ENCODE measurements at regions not wholly inside any gene's neighbourhood (a gene's known extent, or its start where the extent isn't known, plus 50 kb on each side); places are given as distances from the start of the nearest gene placed in this dataset.

DNA sequence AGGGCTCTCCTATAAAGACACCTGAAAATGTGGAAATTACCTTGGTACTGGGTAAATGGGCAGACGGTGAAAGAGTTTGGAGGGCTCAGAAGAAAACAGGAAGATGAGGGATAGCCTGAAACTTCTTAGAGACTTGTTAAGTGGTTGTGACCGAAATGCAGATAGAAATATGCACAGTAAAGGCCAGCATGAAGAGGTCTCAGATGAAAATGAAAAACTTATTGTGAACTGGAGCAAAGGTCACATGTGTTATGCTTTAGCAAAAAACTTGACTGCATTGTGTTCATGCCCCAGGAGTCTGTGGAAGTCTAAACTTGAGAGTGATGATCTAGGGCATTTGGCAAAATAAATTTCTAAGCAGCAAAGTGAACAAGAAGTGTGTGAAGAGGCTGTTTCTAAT lies 137.1 kb downstream of the CBLN2 start:
- TF ChIP-seq, protein P1, sequence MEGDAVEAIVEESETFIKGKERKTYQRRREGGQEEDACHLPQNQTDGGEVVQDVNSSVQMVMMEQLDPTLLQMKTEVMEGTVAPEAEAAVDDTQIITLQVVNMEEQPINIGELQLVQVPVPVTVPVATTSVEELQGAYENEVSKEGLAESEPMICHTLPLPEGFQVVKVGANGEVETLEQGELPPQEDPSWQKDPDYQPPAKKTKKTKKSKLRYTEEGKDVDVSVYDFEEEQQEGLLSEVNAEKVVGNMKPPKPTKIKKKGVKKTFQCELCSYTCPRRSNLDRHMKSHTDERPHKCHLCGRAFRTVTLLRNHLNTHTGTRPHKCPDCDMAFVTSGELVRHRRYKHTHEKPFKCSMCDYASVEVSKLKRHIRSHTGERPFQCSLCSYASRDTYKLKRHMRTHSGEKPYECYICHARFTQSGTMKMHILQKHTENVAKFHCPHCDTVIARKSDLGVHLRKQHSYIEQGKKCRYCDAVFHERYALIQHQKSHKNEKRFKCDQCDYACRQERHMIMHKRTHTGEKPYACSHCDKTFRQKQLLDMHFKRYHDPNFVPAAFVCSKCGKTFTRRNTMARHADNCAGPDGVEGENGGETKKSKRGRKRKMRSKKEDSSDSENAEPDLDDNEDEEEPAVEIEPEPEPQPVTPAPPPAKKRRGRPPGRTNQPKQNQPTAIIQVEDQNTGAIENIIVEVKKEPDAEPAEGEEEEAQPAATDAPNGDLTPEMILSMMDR (IDR thresholded peaks at IDR 0.05; ENCODE audit: borderline replicate concordance, extremely low read depth, low read length, poor library complexity, severe bottlenecking) = no peak
- no peak for TF ChIP-seq EZH2 (IDR thresholded peaks at IDR 0.05; ENCODE audit: borderline replicate concordance, low read depth, low read length, severe bottlenecking)
